HCT116 (cell line): ENCODE measurements at regions not wholly inside any gene's neighbourhood (a gene's known extent, or its start where the extent isn't known, plus 50 kb on each side); places are given as distances from the start of the nearest gene placed in this dataset.

Experiments
- ATAC-seq: fragments of 200-7000 bp; cut with Tn5 transposase; 2 replicates; pipeline ENCODE4 v1.9.1; 2020; ENCODE audit warnings: mild to moderate bottlenecking, moderate library complexity
- BruUV-seq: library from RNA; stranded (reverse); fragments of 400-500 nt; replicated peaks from 2 replicates; lab custom pipeline; 2021; lab: Mats Ljungman, UMichigan
- CTCF ChIA-PET: fragments of 300-600 bp; sonication (Branson Sonifier 250); formaldehyde crosslinking; loops from one replicate; lab custom pipeline; 2021; ENCODE audit warnings: antibody characterized with exemption; lab: Charles Lee
- POLR2A ChIA-PET: fragments of 300-600, 350-600 bp; sonication (Branson Sonifier 250); formaldehyde crosslinking; loops from one replicate; lab custom pipeline; 2021; ENCODE audit warnings: antibody characterized with exemption; lab: Charles Lee
- RAD21 ChIA-PET, 2 experiments: fragments of 300-600 bp; sonication (Branson Sonifier 250); formaldehyde crosslinking; loops; one replicate each; lab custom pipeline; 2023; ENCODE audit warnings: low total read pairs in 2 of 2; ENCODE audit not compliant: uncharacterized antibody in 2 of 2, unreplicated experiment in 2 of 2, low non-redundant PET in 1 of 2; lab: Charles Lee
- DNase-seq: peaks from one replicate; pipeline ENCODE4 v3.0.0-alpha.2; 2010; ENCODE audit warnings: low read depth, low spot score
- H2AFZ ChIP-seq: fragments of 200-600 bp; shearing (Covaris generic), sonication (generic); 2 replicates; pipeline ENCODE4 v1.6.1; 2017; ENCODE audit warnings: low read depth, mixed run types, mixed read lengths, antibody characterized with exemption, low read length; ENCODE audit not compliant: poor library complexity, severe bottlenecking
- H3K27ac ChIP-seq: 2 replicates; pipeline ENCODE4 v1.5.1; 2012; ENCODE audit warnings: low read depth, low read length
- H3K27me3 ChIP-seq: fragments of 200-600 bp; sonication (generic); 2 replicates; pipeline ENCODE4 v1.6.1; 2016; ENCODE audit warnings: mixed run types, low read length, mixed read lengths; ENCODE audit not compliant: insufficient read depth
- H3K36me3 ChIP-seq, 2 experiments: fragments of 200-500 bp in 1 of 2; fragments of 200-600 bp in 1 of 2; sonication (Bioruptor generic) in 1 of 2; sonication (generic) in 1 of 2; 2 replicates each; pipeline versions ENCODE4 v1.5.1 to v1.6.1; 2014 to 2016; ENCODE audit warnings: low read length in 2 of 2, inconsistent platforms in 1 of 2, mixed read lengths in 1 of 2, mixed run types in 1 of 2; ENCODE audit not compliant: insufficient read depth in 2 of 2, control insufficient read depth in 1 of 2
- H3K4me1 ChIP-seq, 2 experiments: fragments of 200-600 bp in 1 of 2; sonication (generic) in 1 of 2; 2 replicates each; pipeline versions ENCODE4 v1.5.1 to v1.6.1; 2012 to 2017; ENCODE audit warnings: low read length in 2 of 2, inconsistent platforms in 1 of 2, mild to moderate bottlenecking in 1 of 2, mixed read lengths in 1 of 2, mixed run types in 1 of 2, moderate library complexity in 1 of 2; ENCODE audit not compliant: insufficient read depth in 2 of 2, control insufficient read depth in 1 of 2
- H3K4me2 ChIP-seq: fragments of 200-600 bp; sonication (generic); 2 replicates; pipeline ENCODE4 v1.6.1; 2017; ENCODE audit warnings: mixed run types, low read length, mixed read lengths
- H3K4me3 ChIP-seq, 2 experiments: fragments of 200-600 bp in 1 of 2; sonication (generic) in 1 of 2; replicated peaks in 1 of 2; 2 replicates each; pipeline ENCODE4 v1.5.1; 2011 to 2016; ENCODE audit warnings: low read length in 2 of 2, control low read depth in 1 of 2, low read depth in 1 of 2, mild to moderate bottlenecking in 1 of 2, mixed read lengths in 1 of 2, mixed run types in 1 of 2
- H3K79me2 ChIP-seq: fragments of 200-600 bp; sonication (generic); 2 replicates; pipeline ENCODE4 v1.6.1; 2017; ENCODE audit warnings: mild to moderate bottlenecking, mixed run types, low read length, moderate library complexity, mixed read lengths; ENCODE audit not compliant: insufficient read depth
- H3K9ac ChIP-seq: fragments of 200-600 bp; sonication (generic); 2 replicates; pipeline ENCODE4 v1.6.1; 2016; ENCODE audit warnings: low read length, mixed read lengths
- H3K9me2 ChIP-seq: fragments of 200-600 bp; sonication (generic), shearing (Covaris generic); 2 replicates; pipeline ENCODE4 v1.6.1; 2017; ENCODE audit warnings: mixed run types, mild to moderate bottlenecking, moderate library complexity; ENCODE audit not compliant: insufficient read depth
- H3K9me3 ChIP-seq, 2 experiments: fragments of 200-500 bp in 1 of 2; fragments of 200-600 bp in 1 of 2; sonication (Bioruptor generic) in 1 of 2; sonication (generic) in 1 of 2; 2 replicates each; pipeline ENCODE4 v1.6.1; 2014 to 2017; ENCODE audit warnings: low read length in 2 of 2, mixed read lengths in 2 of 2, inconsistent platforms in 1 of 2, low read depth in 1 of 2, mild to moderate bottlenecking in 1 of 2, mixed run types in 1 of 2, moderate library complexity in 1 of 2; ENCODE audit not compliant: control insufficient read depth in 1 of 2, insufficient read depth in 1 of 2
- H4K20me1 ChIP-seq: fragments of 200-600 bp; sonication (generic), shearing (Covaris generic); 2 replicates; pipeline ENCODE4 v1.6.1; 2017; ENCODE audit warnings: mixed run types, mild to moderate bottlenecking, moderate library complexity; ENCODE audit not compliant: insufficient read depth
- ATF3 ChIP-seq: IDR thresholded peaks from 2 replicates; pipeline ENCODE4 v1.6.1; 2012
- CBX3 ChIP-seq: IDR thresholded peaks from 2 replicates; pipeline ENCODE4 v1.6.1; 2012; ENCODE audit warnings: low read depth
- CTCF ChIP-seq, 3 experiments: fragments of 200-600 bp in 1 of 3; sonication (generic) in 1 of 3; IDR thresholded peaks in 2 of 3; conservative IDR thresholded peaks in 1 of 3; 2 replicates each; pipeline ENCODE4 v1.5.1; 2012 to 2017; ENCODE audit warnings: low read depth in 2 of 3, low read length in 2 of 3, antibody characterized with exemption in 1 of 3, borderline replicate concordance in 1 of 3, control low read depth in 1 of 3, mild to moderate bottlenecking in 1 of 3, mixed read lengths in 1 of 3, mixed run types in 1 of 3, moderate library complexity in 1 of 3; ENCODE audit not compliant: insufficient read depth in 1 of 3
- EGR1 ChIP-seq: IDR thresholded peaks from 2 replicates; pipeline ENCODE4 v1.6.1; 2012; ENCODE audit warnings: low read depth
- EZH2 ChIP-seq: fragments of 200-600 bp; sonication (generic); IDR thresholded peaks from 2 replicates; pipeline ENCODE4 v1.6.1; 2017; ENCODE audit warnings: antibody characterized with exemption, mixed run types
- EZH2phosphoT487 ChIP-seq: fragments of 200-600 bp; IDR thresholded peaks from 2 replicates; pipeline ENCODE4 v1.6.1; 2018; ENCODE audit warnings: antibody characterized with exemption, borderline replicate concordance
- FOSL1 ChIP-seq: IDR thresholded peaks from 2 replicates; pipeline ENCODE4 v1.6.1; 2012; ENCODE audit warnings: low read depth
- JUND ChIP-seq: IDR thresholded peaks from 2 replicates; pipeline ENCODE4 v1.6.1; 2012
- MAX ChIP-seq: IDR thresholded peaks from 2 replicates; pipeline ENCODE4 v1.6.1; 2012
- POLR2A ChIP-seq: IDR thresholded peaks from 2 replicates; pipeline ENCODE4 v1.7.0; 2011; ENCODE audit warnings: borderline replicate concordance; ENCODE audit not compliant: insufficient read depth, insufficient read length; ENCODE audit errors: extremely low read depth
- POLR2AphosphoS5 ChIP-seq: IDR thresholded peaks from 2 replicates; pipeline ENCODE4 v1.6.1; 2011; ENCODE audit warnings: mild to moderate bottlenecking, low read depth, low read length, moderate library complexity
- RAD21 ChIP-seq: IDR thresholded peaks from 2 replicates; pipeline ENCODE4 v1.6.1; 2012; ENCODE audit warnings: low read depth, mild to moderate bottlenecking
- SIN3A ChIP-seq: IDR thresholded peaks from 2 replicates; pipeline ENCODE4 v1.6.1; 2012; ENCODE audit warnings: low read depth
- SP1 ChIP-seq: IDR thresholded peaks from 2 replicates; pipeline ENCODE4 v1.6.1; 2012; ENCODE audit warnings: low read depth
- TCF7L2 ChIP-seq: IDR thresholded peaks from 2 replicates; pipeline ENCODE4 v1.7.0; 2011; ENCODE audit warnings: borderline replicate concordance, inconsistent platforms; ENCODE audit not compliant: insufficient read depth, insufficient read length; ENCODE audit errors: extremely low read depth
- ZBTB33 ChIP-seq: IDR thresholded peaks from 2 replicates; pipeline ENCODE4 v1.6.1; 2011; ENCODE audit warnings: mild to moderate bottlenecking, low read length, moderate library complexity; ENCODE audit not compliant: insufficient replicate concordance; ENCODE audit errors: extremely low read depth
- intact Hi-C: fragments of 100-400 bp; cut with micrococcal nuclease; formaldehyde crosslinking; loops from 2 replicates; pipeline ENCODE4 v1.10.0; 2022

- ATAC-seq (no peak), DNase-seq (no peak)
- Histone ChIP-seq H3K27ac (no peak overlapping the region), H3K9me2 (no peaks in the 10 kb centered on the region), H3K4me2 (no peak overlapping the region), H4K20me1 (no peaks in the 10 kb centered on the region), H3K4me3 (no peak overlapping the region), H3K27me3 (no peaks in the 10 kb centered on the region), H3K36me3 (no peaks in the 10 kb centered on the region), H3K9me3 (no peaks in the 10 kb centered on the region), H2AFZ (no peak overlapping the region), H3K4me1 (peaks cover 0 to 4% of the 10 kb centered on the region in 2 experiments; a peak in 2 of 4 replicates), H3K79me2 (no peaks in the 10 kb centered on the region), H3K9ac (no peak overlapping the region)
- CTCF ChIA-PET = no interaction called here
- TF ChIP-seq RAD21 (no peak), MAX (no peak), CTCF (IDR thresholded peaks at IDR 0.05 in 2 of 3, conservative IDR thresholded peaks at IDR 0.05 in 1 of 3; ENCODE audit: borderline replicate concordance in 1 of 3, insufficient read depth in 1 of 3, low read depth in 2 of 3, low read length in 2 of 3) (no peak), ZBTB33 (no peak), CBX3 (no peak), JUND (no peak), EZH2 (no peak), ATF3 (no peak), POLR2AphosphoS5 (no peak), SP1 (no peak), POLR2A (no peak), EZH2phosphoT487 (no peak), EGR1 (no peak), FOSL1 (no peak), TCF7L2 (no peak), SIN3A (no peak)
- intact Hi-C loops = no loop called here
- no TSS peak for BruUV-seq
- POLR2A ChIA-PET = no interaction called here
- RAD21 ChIA-PET = interaction anchor here in 1 of 2 experiments (0.8 kb wide), 1 partner anchor 63 kb away, joined by 3 read pairs; no protein-coding TSS in a partner anchor
Observed at GRCh38 chr4:77434299-77435092, 171.1 kb upstream of the CXCL13 start.
